SK-N-SH (cell line): ENCODE measurements at regions not wholly inside any gene's neighbourhood (a gene's known extent, or its start where the extent isn't known, plus 50 kb on each side); places are given as distances from the start of the nearest gene placed in this dataset.
"Not testable (repeated sequence)": the region's sequence is repeated elsewhere in the genome, so short reads cannot be mapped to it uniquely, and the experiment has no call there.

Experiments used
- CTCF ChIA-PET: fragments of 300-600, 350-600 bp; formaldehyde crosslinking; extraction: SDS; loops from one replicate; lab custom pipeline; 2021; lab: Yijun Ruan, JAX
- POLR2A ChIA-PET: fragments of 350-600 bp; sonication (Branson Sonifier 250); formaldehyde crosslinking; extraction: SDS; loops from one replicate; lab custom pipeline; 2020; ENCODE audit warnings: antibody characterized with exemption, inconsistent platforms; lab: Yijun Ruan, JAX
- DNase-seq: peaks from one replicate; pipeline ENCODE4 v3.0.0; 2012
- H2AFZ ChIP-seq: fragments of 200-600 bp; sonication (generic); 2 replicates; pipeline ENCODE4 v1.8.1; 2016; ENCODE audit warnings: antibody characterized with exemption, mild to moderate bottlenecking, low read depth
- H3F3A ChIP-seq: fragments of 200-600 bp; sonication (generic); replicated peaks from 2 replicates; pipeline ENCODE3; 2016; ENCODE audit warnings: antibody characterized with exemption, mild to moderate bottlenecking; ENCODE audit not compliant: insufficient read depth
- H3K27ac ChIP-seq, 2 experiments: fragments of 200-500 bp in 1 of 2; fragments of 200-600 bp in 1 of 2; sonication (Bioruptor generic) in 1 of 2; sonication (generic), shearing (Covaris generic) in 1 of 2; 2 replicates each; pipeline versions ENCODE4 v1.5.1 to v1.6.1; 2014 to 2016; ENCODE audit warnings: low read depth in 2 of 2, inconsistent platforms in 1 of 2, low read length in 1 of 2, mild to moderate bottlenecking in 1 of 2, mixed read lengths in 1 of 2
- H3K27me3 ChIP-seq: fragments of 200-600 bp; sonication (generic), shearing (Covaris generic); 2 replicates; pipeline ENCODE4 v1.6.1; 2016; ENCODE audit warnings: mixed run types; ENCODE audit not compliant: insufficient read depth
- H3K36me3 ChIP-seq, 2 experiments: fragments of 200-500 bp in 1 of 2; fragments of 200-600 bp in 1 of 2; sonication (Bioruptor generic) in 1 of 2; sonication (generic) in 1 of 2; replicated peaks in 1 of 2; 2 replicates each; pipeline versions ENCODE3 to v1.5.1; 2014 to 2016; ENCODE audit warnings: low read length in 1 of 2, mild to moderate bottlenecking in 1 of 2; ENCODE audit not compliant: insufficient read depth in 2 of 2, control insufficient read depth in 1 of 2
- H3K4me1 ChIP-seq, 2 experiments: fragments of 200-500 bp in 1 of 2; fragments of 200-600 bp in 1 of 2; sonication (Bioruptor generic) in 1 of 2; sonication (generic), shearing (Covaris generic) in 1 of 2; 2 replicates each; pipeline versions ENCODE4 v1.5.1 to v1.6.1; 2014 to 2016; ENCODE audit warnings: low read depth in 1 of 2, low read length in 1 of 2, mixed run types in 1 of 2; ENCODE audit not compliant: insufficient read depth in 2 of 2, control insufficient read depth in 1 of 2
- H3K4me2 ChIP-seq: fragments of 200-600 bp; sonication (generic), shearing (Covaris generic); 2 replicates; pipeline ENCODE4 v1.6.1; 2017; ENCODE audit warnings: mixed run types
- H3K4me3 ChIP-seq, 2 experiments: fragments of 200-500 bp in 1 of 2; fragments of 200-600 bp in 1 of 2; sonication (Bioruptor generic) in 1 of 2; sonication (generic), shearing (Covaris generic) in 1 of 2; 2 replicates each; pipeline versions ENCODE4 v1.5.1 to v1.8.1; 2014 to 2016; ENCODE audit warnings: low read depth in 2 of 2, inconsistent platforms in 1 of 2, low read length in 1 of 2, mild to moderate bottlenecking in 1 of 2, mixed read lengths in 1 of 2, moderate library complexity in 1 of 2
- H3K79me2 ChIP-seq: fragments of 200-600 bp; sonication (generic); 2 replicates; pipeline ENCODE4 v1.8.1; 2017; ENCODE audit warnings: mild to moderate bottlenecking; ENCODE audit not compliant: insufficient read depth
- H3K9ac ChIP-seq: fragments of 200-600 bp; sonication (generic); 2 replicates; pipeline ENCODE4 v1.6.1; 2017; ENCODE audit warnings: mixed run types
- H3K9me2 ChIP-seq: fragments of 200-600 bp; sonication (generic); 2 replicates; pipeline ENCODE4 v1.6.1; 2017; ENCODE audit warnings: mixed run types
- H3K9me3 ChIP-seq: fragments of 200-600 bp; sonication (generic); 2 replicates; pipeline ENCODE4 v1.6.1; 2017; ENCODE audit warnings: mixed run types, mild to moderate bottlenecking, moderate library complexity
- H4K20me1 ChIP-seq: fragments of 200-600 bp; sonication (generic); 2 replicates; pipeline ENCODE4 v1.6.1; 2017; ENCODE audit warnings: mild to moderate bottlenecking, mixed run types; ENCODE audit not compliant: insufficient read depth
- ELF1 ChIP-seq: IDR thresholded peaks from 2 replicates; pipeline ENCODE4 v1.4.0; 2012
- EP300 ChIP-seq, 2 experiments: IDR thresholded peaks; 2 replicates each; pipeline versions ENCODE4 v1.4.0 to v1.6.1; 2012; ENCODE audit warnings: borderline replicate concordance in 1 of 2, low read depth in 1 of 2, low read length in 1 of 2
- EZH2phosphoT487 ChIP-seq: fragments of 200-600 bp; sonication (generic); IDR thresholded peaks from 2 replicates; pipeline ENCODE4 v1.6.1; 2017; ENCODE audit warnings: low read depth, mixed run types, mild to moderate bottlenecking, antibody characterized with exemption, moderate library complexity, borderline replicate concordance
- FOXJ3 ChIP-seq: sonication (generic); formaldehyde crosslinking; IDR thresholded peaks from 2 replicates; pipeline ENCODE4 v1.5.1; 2020; ENCODE audit warnings: mild to moderate bottlenecking, missing genetic modification reagents
- GABPA ChIP-seq: IDR thresholded peaks from 2 replicates; pipeline ENCODE4 v1.4.0; 2012; ENCODE audit warnings: low read depth, mild to moderate bottlenecking
- MEF2A ChIP-seq: IDR thresholded peaks from 2 replicates; pipeline ENCODE4 v1.4.0; 2012; ENCODE audit warnings: low read depth, borderline replicate concordance
- NFIC ChIP-seq: IDR thresholded peaks from 2 replicates; pipeline ENCODE4 v1.4.0; 2012; ENCODE audit warnings: borderline replicate concordance
- POLR2AphosphoS5 ChIP-seq: IDR thresholded peaks from 2 replicates; pipeline ENCODE4 v1.6.1; 2012; ENCODE audit warnings: low read depth, low read length
- RAD21 ChIP-seq: IDR thresholded peaks from 2 replicates; pipeline ENCODE4 v1.6.1; 2012; ENCODE audit warnings: mild to moderate bottlenecking, low read length
- RFX5 ChIP-seq: IDR thresholded peaks from 2 replicates; pipeline ENCODE4 v1.6.1; 2012; ENCODE audit warnings: mild to moderate bottlenecking, improper control_type of control experiment, low read length
- RXRA ChIP-seq: IDR thresholded peaks from 2 replicates; pipeline ENCODE4 v1.4.0; 2012; ENCODE audit warnings: low read depth, mild to moderate bottlenecking, borderline replicate concordance
- SIN3A ChIP-seq: IDR thresholded peaks from 2 replicates; pipeline ENCODE4 v1.6.1; 2012; ENCODE audit warnings: low read depth, mild to moderate bottlenecking, low read length, moderate library complexity, borderline replicate concordance
- SMC3 ChIP-seq: IDR thresholded peaks from 2 replicates; pipeline ENCODE4 v1.6.1; 2012; ENCODE audit warnings: low read depth, low read length, improper control_type of control experiment
- TAF1 ChIP-seq: IDR thresholded peaks from 2 replicates; pipeline ENCODE4 v1.6.1; 2012; ENCODE audit warnings: low read depth, mild to moderate bottlenecking, low read length, moderate library complexity, borderline replicate concordance
- TCF12 ChIP-seq: IDR thresholded peaks from 2 replicates; pipeline ENCODE4 v1.4.0; 2012
- TEAD4 ChIP-seq: IDR thresholded peaks from 2 replicates; pipeline ENCODE4 v1.4.0; 2012; ENCODE audit warnings: mild to moderate bottlenecking, borderline replicate concordance; ENCODE audit not compliant: insufficient read depth
- YY1 ChIP-seq: IDR thresholded peaks from 2 replicates; pipeline ENCODE4 v1.4.0; 2012; ENCODE audit warnings: low read depth, mild to moderate bottlenecking
- WGBS: methylation state at CpG from one replicate; pipeline ENCODE4 v1.1.6; 2017; ENCODE audit warnings: low lambda C conversion rate; 5-methylcytosine and 5-hydroxymethylcytosine counted together
- TF ChIP-seq, protein P1 (sequence below): IDR thresholded peaks from 2 replicates; pipeline ENCODE4 v1.4.0; 2012; ENCODE audit warnings: low read depth
- TF ChIP-seq, protein P2 (sequence below): IDR thresholded peaks from 2 replicates; pipeline ENCODE4 v1.4.0; 2012; ENCODE audit warnings: low read depth, borderline replicate concordance
- TF ChIP-seq, protein P3 (sequence below): IDR thresholded peaks from 2 replicates; pipeline ENCODE4 v1.4.0; 2012; ENCODE audit warnings: low read depth, borderline replicate concordance

DNA sequence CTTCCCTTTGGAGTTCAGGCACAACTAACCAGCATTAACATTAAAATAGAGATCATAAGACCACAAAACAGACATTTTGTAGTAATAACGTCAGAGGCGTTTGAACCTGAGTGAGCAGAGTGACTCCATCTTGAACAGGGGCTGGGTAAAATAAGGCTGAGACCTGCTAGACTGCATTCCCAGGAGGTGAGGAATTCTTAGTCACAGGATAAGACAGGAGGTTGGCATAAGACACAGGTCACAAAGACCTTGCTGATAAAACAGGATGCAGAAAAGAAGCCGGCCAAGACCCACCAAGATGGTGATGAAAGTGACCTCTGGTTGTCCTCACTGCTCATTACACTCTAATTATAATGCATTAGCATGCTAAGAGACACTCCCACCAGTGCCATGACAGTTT is 493.2 kb upstream of the AUTS2 start:
- no peak for TF ChIP-seq RFX5
- no peak for TF ChIP-seq RAD21
- Histone ChIP-seq H3K9me2 (no peaks in the 10 kb centered on the region), H3K79me2 (no peaks in the 10 kb centered on the region), H3K4me1 (no peaks in the 10 kb centered on the region), H3F3A (no peaks in the 10 kb centered on the region), H2AFZ (no peak overlapping the region), H3K9ac (no peak overlapping the region), H3K36me3 (no peaks in the 10 kb centered on the region), H4K20me1 (no peaks in the 10 kb centered on the region), H3K4me3 (no peak overlapping the region), H3K4me2 (no peak overlapping the region), H3K27me3 (no peaks in the 10 kb centered on the region), H3K9me3 (no peaks in the 10 kb centered on the region), H3K27ac (no peak overlapping the region)
- 57% methylated on average over 3 of the region's 3 CpGs for WGBS
- POLR2A ChIA-PET = no interaction called here
- no peak for DNase-seq
- CTCF ChIA-PET = no interaction called here

DNA sequence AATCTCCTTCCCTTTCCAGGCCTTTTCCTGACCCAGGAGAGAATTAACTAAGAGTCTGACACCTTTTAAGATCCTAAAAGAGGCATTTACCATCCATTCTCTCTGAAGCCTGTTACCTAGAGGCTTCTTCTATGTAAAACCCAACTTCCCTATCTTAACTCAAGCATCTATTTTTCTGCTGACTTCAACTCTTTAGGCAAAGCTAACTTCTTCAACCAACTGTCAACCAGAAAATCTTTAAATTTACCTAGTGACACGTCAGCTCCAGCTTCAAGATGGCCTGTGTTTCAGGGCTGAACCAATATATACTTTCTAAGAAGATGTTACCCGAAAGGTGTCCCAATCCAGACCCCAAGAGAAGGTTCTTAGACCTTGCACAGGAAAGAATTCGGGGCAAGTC is 492.3 kb upstream of the AUTS2 start:
- 36% methylated on average over 3 of the region's 3 CpGs for WGBS
- Histone ChIP-seq H3K4me1 (no peaks in the 10 kb centered on the region; a peak in 1 of 4 replicates), H3K9me2 (no peaks in the 10 kb centered on the region), H2AFZ (no peak overlapping the region), H3F3A (no peaks in the 10 kb centered on the region), H3K79me2 (no peaks in the 10 kb centered on the region), H3K4me2 (no peak overlapping the region), H3K9ac (no peak overlapping the region), H4K20me1 (no peaks in the 10 kb centered on the region), H3K36me3 (no peaks in the 10 kb centered on the region), H3K4me3 (no peak overlapping the region), H3K9me3 (no peaks in the 10 kb centered on the region), H3K27ac (no peak overlapping the region), H3K27me3 (no peaks in the 10 kb centered on the region)
- TF ChIP-seq TCF12 = no peak
- no peak for TF ChIP-seq TAF1
- no peak for TF ChIP-seq SIN3A
- TF ChIP-seq EP300 (IDR thresholded peaks at IDR 0.05; ENCODE audit: borderline replicate concordance in 1 of 2, low read depth in 1 of 2, low read length in 1 of 2) = no peak
- no peak for TF ChIP-seq SMC3
- TF ChIP-seq, protein P1, sequence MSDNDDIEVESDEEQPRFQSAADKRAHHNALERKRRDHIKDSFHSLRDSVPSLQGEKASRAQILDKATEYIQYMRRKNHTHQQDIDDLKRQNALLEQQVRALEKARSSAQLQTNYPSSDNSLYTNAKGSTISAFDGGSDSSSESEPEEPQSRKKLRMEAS = no peak
- no peak for TF ChIP-seq FOXJ3 (CRISPR knock-in tag)
- no peak for TF ChIP-seq RXRA
- TF ChIP-seq, protein P2, sequence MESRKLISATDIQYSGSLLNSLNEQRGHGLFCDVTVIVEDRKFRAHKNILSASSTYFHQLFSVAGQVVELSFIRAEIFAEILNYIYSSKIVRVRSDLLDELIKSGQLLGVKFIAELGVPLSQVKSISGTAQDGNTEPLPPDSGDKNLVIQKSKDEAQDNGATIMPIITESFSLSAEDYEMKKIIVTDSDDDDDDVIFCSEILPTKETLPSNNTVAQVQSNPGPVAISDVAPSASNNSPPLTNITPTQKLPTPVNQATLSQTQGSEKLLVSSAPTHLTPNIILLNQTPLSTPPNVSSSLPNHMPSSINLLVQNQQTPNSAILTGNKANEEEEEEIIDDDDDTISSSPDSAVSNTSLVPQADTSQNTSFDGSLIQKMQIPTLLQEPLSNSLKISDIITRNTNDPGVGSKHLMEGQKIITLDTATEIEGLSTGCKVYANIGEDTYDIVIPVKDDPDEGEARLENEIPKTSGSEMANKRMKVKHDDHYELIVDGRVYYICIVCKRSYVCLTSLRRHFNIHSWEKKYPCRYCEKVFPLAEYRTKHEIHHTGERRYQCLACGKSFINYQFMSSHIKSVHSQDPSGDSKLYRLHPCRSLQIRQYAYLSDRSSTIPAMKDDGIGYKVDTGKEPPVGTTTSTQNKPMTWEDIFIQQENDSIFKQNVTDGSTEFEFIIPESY = no peak
- TF ChIP-seq POLR2AphosphoS5 = no peak
- TF ChIP-seq YY1 = no peak
- no peak for TF ChIP-seq ELF1
- TF ChIP-seq MEF2A = no peak
- no peak for TF ChIP-seq RAD21
- TF ChIP-seq EZH2phosphoT487 = no peak
- TF ChIP-seq GABPA = no peak
- no peak for TF ChIP-seq NFIC
- no peak for TF ChIP-seq TEAD4
- TF ChIP-seq, protein P3, sequence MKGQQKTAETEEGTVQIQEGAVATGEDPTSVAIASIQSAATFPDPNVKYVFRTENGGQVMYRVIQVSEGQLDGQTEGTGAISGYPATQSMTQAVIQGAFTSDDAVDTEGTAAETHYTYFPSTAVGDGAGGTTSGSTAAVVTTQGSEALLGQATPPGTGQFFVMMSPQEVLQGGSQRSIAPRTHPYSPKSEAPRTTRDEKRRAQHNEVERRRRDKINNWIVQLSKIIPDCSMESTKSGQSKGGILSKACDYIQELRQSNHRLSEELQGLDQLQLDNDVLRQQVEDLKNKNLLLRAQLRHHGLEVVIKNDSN = no peak
- CTCF ChIA-PET = no interaction called here
- POLR2A ChIA-PET = no interaction called here
- no peak for DNase-seq

DNA sequence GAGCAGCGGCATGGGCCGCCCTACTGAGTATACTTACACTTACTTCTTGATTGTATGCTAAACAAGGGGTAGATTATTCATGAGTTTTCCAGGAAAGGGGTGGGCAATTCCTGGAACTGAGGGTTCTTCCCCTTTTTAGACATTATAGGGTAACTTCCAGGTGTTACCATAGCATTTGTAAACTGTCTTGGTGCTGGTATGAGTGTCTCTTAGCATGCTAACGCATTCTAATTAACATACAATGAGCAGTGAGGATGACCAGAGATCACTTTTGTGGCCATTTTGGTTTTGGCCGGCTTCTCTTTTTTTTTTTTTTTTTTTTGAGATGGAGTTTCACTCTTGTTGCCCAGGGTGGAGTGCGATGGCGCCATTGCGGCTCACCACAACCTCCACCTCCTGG is 491.8 kb upstream of the AUTS2 start:
- H3K4me1 ChIP-seq, H3F3A ChIP-seq, H4K20me1 ChIP-seq, H3K4me2 ChIP-seq, H3K36me3 ChIP-seq, POLR2A ChIA-PET, DNase-seq, H3K27me3 ChIP-seq, H3K79me2 ChIP-seq, H2AFZ ChIP-seq, H3K9me2 ChIP-seq, H3K27ac ChIP-seq, H3K9me3 ChIP-seq, H3K4me3 ChIP-seq, H3K9ac ChIP-seq: not testable (repeated sequence)
- 60% methylated on average over 7 of the region's 7 CpGs for WGBS
- CTCF ChIA-PET = interaction anchor here (0.6 kb wide), 1 partner anchor 41 kb away, joined by 3 read pairs; no protein-coding TSS in a partner anchor
